ENCODE measurements at regions not wholly inside any gene's neighbourhood (a gene's known extent, or its start where the extent isn't known, plus 50 kb on each side); places are given as distances from the start of the nearest gene placed in this dataset.

DNA sequence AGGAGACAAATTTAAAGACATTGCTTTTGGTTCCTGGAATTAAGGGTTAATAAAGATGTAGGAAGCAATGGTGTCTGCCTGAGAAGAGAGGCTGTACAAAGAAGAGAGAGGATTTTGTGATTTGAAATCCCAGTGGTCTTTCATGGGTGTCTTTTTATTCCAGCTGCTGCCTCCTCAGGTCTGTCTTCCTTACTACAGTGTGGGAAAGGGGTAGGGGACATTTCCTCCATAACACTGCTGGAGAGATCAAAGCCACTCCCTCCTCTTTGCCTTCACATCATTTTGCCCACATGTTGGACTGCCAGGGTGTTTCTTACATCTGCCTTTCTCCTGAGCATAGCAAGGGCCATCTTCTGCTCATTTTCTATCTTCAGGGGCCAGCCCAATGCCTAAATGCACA lies 348.5 kb downstream of the EN1 start:
- DNase-seq: no peak

GRCh38 chr2:118496870-118497611 lies 350.4 kb downstream of the EN1 start:
- no peak for DNase-seq

GRCh38 chr2:118496467-118496866 lies 351.0 kb downstream of the EN1 start:
- no peak for DNase-seq

- DNase-seq: no peak
Observed at GRCh38 chr2:118495290-118495689, 352.2 kb downstream of the EN1 start.

DNA sequence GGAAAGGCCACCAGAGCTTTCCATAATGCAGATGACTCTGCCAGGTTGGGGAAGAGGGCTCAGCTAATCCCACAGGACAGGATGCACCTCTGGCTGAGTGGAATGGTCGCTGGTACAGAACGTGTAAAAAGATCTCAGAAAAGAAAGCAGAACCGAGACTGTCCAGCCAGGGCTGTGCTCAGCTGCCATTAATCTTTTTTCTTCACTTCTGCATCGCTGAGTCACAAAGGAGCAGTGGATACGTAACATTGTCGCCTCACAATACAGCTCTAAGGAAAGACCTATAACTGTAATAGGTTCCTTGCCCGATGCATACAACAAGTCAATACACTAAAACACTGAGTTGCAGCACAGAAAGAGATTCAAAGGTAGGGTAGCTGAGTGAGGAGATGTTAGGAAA lies 354.2 kb downstream of the EN1 start:
- DNase-seq: no peak

GRCh38 chr2:118492335-118492734 lies 355.1 kb downstream of the EN1 start:
- no peak for DNase-seq

- no peak for DNase-seq
Observed at GRCh38 chr2:118490330-118490729, 357.1 kb downstream of the EN1 start.

DNA sequence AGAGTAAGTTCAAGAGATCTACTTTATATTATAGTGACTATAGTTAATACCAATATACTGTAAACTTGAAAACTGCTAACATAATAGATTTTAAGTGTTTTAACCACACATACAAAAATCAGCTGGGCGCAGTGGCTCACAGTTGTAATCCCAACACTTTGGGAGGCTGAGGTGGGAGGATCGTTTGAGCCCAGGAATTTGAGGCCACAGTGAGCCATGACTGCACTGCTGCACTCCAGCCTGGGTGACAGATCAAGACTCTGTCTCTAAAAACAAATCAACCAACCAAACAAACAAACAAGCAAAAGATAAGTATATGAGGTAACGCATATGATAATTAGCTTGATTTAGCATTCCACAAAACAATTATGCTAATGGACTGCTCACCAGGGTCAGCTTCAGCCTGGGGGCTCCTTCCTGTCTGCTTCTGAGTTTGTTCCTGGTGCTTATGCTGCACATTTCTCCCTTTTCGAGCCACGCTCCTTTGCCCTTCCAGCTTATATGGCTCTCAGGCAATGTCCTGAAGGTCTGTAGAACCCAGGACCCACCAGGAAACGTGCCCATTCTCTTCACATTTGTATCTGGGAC lies 357.6 kb downstream of the EN1 start:
- no peak for DNase-seq

GRCh38 chr2:118481299-118481698 lies 366.1 kb downstream of the EN1 start:
- no peak for DNase-seq

- DNase-seq: no peak
Observed at GRCh38 chr2:118479020-118479419, 368.4 kb downstream of the EN1 start.

GRCh38 chr2:118477111-118477862 lies 370.2 kb downstream of the EN1 start:
- DNase-seq: no peak

GRCh38 chr2:118475622-118476205 lies 371.7 kb downstream of the EN1 start:
- no peak for DNase-seq

DNA sequence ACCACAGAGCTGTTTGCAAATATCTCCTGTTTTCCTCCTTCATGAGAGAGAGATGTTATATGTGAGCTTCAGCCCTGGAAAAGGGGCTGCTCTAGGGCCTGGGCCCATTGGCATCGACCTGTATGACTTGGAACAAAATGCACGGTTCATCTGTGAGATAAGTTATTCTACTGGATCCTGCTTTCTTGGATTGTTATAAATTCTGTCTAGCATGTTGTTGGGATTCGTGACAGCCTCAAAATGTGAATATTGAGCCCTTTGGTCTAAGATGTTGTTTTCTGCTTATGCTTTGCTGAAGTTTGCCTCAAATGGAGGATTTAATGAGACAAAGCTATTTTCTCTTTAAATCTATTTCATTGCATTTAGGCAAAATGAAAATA lies 372.9 kb downstream of the EN1 start:
- no peak for DNase-seq

GRCh38 chr2:118473846-118474540 lies 373.5 kb downstream of the EN1 start:
- no peak for DNase-seq

DNA sequence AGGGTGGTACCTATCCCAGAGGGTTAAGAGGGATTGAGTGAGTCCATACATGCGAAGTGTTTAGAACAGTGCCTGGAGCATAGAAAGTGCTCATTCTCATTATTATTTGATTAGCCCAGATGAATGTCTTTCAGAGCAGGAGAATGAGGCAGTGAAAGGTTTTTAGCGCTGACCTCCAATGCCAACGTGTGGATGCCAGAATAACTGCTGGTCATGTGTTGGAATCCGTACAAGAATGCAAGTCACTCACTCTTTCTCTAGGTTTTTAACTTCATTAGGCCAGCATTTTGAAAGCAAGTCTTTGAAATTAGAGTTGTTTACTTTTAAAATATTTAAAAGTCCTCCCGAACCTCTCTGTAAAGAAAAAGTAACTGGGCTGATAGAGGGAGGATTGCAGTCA lies 374.2 kb downstream of the EN1 start:
- DNase-seq: no peak

- DNase-seq: no peak
Observed at GRCh38 chr2:118470297-118470696, 377.2 kb downstream of the EN1 start.

DNA sequence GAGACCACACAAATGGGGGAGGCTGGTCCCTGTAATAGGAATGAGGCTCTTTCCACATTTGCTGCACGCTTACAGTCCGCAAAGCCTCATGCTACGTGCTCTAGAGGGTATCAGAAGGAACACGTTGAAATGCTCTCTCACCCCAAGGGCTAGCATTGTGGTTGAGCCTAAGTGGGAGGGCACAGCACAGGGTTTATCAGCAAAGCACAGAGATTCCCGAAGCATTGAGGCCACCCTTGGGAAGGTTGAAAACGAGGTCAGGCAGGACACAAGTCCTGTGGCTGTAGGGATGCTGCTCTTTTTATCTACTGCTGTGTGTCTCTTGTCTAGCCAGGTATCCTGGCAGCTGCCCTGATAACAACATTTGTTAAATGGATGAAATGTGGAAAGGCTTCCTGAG lies 378.3 kb downstream of the EN1 start:
- DNase-seq: no peak

DNA sequence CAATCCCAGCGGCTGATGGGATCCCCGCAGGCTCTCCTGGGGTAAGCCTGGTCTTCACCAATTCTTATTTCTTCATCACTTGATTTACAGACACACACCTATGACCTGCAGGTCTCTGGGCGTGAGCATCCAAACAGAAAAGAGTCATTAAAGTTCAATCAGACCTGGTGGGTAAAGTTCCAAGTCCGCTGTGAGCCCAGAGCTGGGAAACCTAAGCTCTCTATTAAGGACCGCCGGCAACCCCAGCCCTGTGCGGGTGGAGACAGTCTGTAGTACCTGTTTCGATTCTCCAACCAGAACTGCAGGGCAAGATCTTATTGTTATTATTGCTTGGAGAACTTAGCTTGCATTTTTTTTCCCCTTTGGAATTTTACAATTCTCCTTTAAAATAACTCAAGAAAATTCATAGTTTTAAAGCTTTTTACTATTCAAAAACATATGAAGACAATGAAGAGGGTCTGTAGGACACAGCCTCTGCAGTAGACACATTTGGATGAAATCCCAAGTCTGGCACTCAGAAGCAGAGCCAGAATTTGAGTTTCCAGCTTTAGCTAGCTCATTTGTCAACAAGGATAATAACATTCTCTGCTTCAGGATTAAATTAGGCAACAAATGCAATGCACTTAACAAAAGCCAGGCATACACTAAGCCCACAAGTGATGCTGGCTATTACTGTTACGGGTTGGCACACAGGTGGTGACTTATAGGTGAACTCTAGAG lies 376.4 kb downstream of the INSIG2 start:
- DNase-seq: no peak

DNA sequence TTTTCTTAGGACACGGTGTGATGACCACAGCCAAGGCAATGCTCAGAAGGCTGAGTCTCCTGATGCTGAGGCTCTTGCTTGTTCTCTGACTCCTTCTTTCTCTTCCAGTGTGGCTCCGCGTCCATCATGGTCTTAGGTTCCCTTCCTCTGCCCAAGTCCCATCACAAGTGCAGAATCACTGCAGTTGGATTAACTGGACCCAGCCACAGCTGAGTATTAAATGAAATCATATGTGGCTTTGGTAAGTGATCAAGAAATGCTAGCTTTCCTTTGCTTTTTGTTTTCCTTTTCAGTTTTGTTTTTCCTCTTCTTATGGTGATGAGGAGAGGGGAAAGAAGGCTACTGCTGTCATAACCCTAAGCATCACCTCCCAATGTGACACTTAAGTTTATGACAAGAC lies 375.8 kb downstream of the INSIG2 start:
- DNase-seq: no peak

DNA sequence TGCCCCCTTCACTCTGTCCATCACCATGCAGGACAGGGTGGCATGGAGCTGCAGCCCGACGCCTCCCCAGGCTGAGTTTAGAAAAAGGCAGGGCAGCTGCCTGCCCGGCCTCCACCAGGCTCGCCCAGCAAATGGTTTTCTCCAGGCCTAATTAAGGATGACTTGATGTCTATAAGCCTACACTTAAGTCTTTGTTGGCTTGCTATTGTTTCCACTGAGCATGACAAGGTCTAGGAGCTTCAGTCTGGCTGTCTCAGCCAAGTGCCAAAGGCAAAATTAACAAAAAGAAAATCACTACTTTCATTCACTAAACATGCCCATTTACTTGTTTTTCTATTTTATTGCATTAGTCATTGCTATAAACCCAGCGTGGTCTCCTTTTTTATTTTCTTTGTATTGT lies 372.2 kb downstream of the INSIG2 start:
- no peak for DNase-seq

DNA sequence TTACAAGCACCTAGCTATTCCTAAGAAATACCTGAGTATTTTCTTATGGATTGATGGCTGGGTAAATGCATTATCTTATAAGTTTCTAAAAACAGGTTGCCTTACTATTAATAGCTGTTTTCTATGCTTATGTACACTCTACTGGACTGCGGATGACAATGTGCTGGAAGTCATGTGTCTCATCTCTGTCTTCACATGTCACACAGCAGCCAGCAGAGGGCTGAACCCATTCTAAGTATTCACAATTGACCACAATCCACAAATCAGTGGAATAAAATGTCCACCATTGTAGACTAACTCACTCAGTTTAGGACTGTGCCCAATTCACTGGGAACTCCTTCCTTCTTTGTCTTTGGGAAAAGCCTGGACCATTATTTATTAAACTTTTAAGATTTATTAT lies 371.2 kb downstream of the INSIG2 start:
- no peak for DNase-seq

- no peak for DNase-seq
Observed at GRCh38 chr2:118457951-118458350, 369.7 kb downstream of the INSIG2 start.

DNA sequence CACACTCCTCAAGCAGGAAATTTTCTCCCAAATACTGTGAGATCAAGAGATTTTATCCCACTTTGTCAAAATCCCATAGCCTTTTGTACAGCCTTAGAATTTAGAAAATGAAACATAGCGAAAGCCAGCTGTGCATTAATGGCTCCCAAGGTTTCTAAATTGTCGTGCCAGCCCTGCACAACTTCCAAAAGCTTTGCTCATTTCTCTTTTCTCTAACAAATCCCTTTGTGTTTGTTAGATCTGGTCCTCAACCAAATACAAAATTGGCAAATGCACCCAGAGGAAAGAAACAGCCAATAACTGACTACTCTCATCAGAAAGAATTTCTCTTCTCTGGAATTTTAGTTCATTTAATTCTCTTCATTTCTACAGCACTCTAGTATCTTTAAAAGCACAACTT lies 361.1 kb downstream of the INSIG2 start:
- no peak for DNase-seq
